Stimulated activated CD4-positive, alpha-beta T cell treated with anti-CD3 and anti-CD28 coated beads, Interleukin-1b, Interleukin-23, amount 100 ng/mL, for 24 hours (primary cell): ENCODE measurements at regions not wholly inside any gene's neighbourhood (a gene's known extent, or its start where the extent isn't known, plus 50 kb on each side); places are given as distances from the start of the nearest gene placed in this dataset.

ENCODE experiments used
- DNase-seq, 4 experiments: peaks; one replicate each; pipeline ENCODE4 v3.0.0-alpha.2; 2020; ENCODE audit warnings: low read depth in 4 of 4, low spot score in 1 of 4

GRCh38 chr17:77774182-77774581 lies 184.3 kb upstream of the TNRC6C start:
- DNase-seq = no peak

GRCh38 chr17:77778636-77779489 lies 179.6 kb upstream of the TNRC6C start:
- no peak for DNase-seq

GRCh38 chr17:77779711-77780539 lies 178.6 kb upstream of the TNRC6C start:
- DNase-seq = no peak

- DNase-seq = no peak
These were observed 177.0 kb upstream of the TNRC6C start for GRCh38 chr17:77781536-77781935.

GRCh38 chr17:77782201-77782600 lies 176.3 kb upstream of the TNRC6C start:
- DNase-seq = no peak

- DNase-seq = no peak
These were observed 175.9 kb upstream of the TNRC6C start for GRCh38 chr17:77782611-77783010.

GRCh38 chr17:77783991-77784820 lies 174.3 kb upstream of the TNRC6C start:
- peak in 3 of 4 experiments; percentile 21 to 42 (median 34) for DNase-seq

GRCh38 chr17:77785312-77785905 lies 173.1 kb upstream of the TNRC6C start:
- no peak for DNase-seq

GRCh38 chr17:77786090-77786489 lies 172.4 kb upstream of the TNRC6C start:
- DNase-seq = no peak

- no peak for DNase-seq
These were observed 171.6 kb upstream of the TNRC6C start for GRCh38 chr17:77786740-77787505.

- DNase-seq = no peak
These were observed 168.2 kb upstream of the TNRC6C start for GRCh38 chr17:77790143-77790829.

- DNase-seq = no peak
These were observed 165.9 kb upstream of the TNRC6C start for GRCh38 chr17:77792626-77793025.

GRCh38 chr17:77793146-77793970 lies 165.1 kb upstream of the TNRC6C start:
- no peak for DNase-seq

- DNase-seq = no peak
These were observed 164.6 kb upstream of the TNRC6C start for GRCh38 chr17:77793971-77794235.

- DNase-seq = no peak
These were observed 163.7 kb upstream of the TNRC6C start for GRCh38 chr17:77794846-77795245.

GRCh38 chr17:77795685-77796084 lies 162.8 kb upstream of the TNRC6C start:
- no peak for DNase-seq

GRCh38 chr17:77796176-77796860 lies 162.2 kb upstream of the TNRC6C start:
- no peak for DNase-seq

- DNase-seq = no peak
These were observed 160.5 kb upstream of the TNRC6C start for GRCh38 chr17:77798031-77798430.
